ENCODE measurements at regions not wholly inside any gene's neighbourhood (a gene's known extent, or its start where the extent isn't known, plus 50 kb on each side); places are given as distances from the start of the nearest gene placed in this dataset.

GRCh38 chr1:229751610-229752009, 125.6 kb downstream of the URB2 start:
- no peak for DNase-seq (ENCODE audit: low read depth)

GRCh38 chr1:229752679-229753078, 126.6 kb downstream of the URB2 start:
- no peak for DNase-seq (ENCODE audit: low read depth)
- no peak overlapping the region for H3K4me3 ChIP-seq (ENCODE audit: low read length)
- no peak for TF ChIP-seq CTCF (IDR thresholded peaks at IDR 0.05; ENCODE audit: insufficient read depth, low read depth, low read length, missing control alignments)

More at GRCh38 chr1:229751610-229752009, 125.6 kb downstream of the URB2 start:
- H3K4me3 ChIP-seq (ENCODE audit: low read length) = no peak overlapping the region
- no peak for TF ChIP-seq CTCF (IDR thresholded peaks at IDR 0.05; ENCODE audit: insufficient read depth, low read depth, low read length, missing control alignments)

GRCh38 chr1:229753764-229754551, 127.9 kb downstream of the URB2 start:
- TF ChIP-seq CTCF (IDR thresholded peaks at IDR 0.05; ENCODE audit: insufficient read depth, low read depth, low read length, missing control alignments) = no peak
- no peak overlapping the region for H3K4me3 ChIP-seq (ENCODE audit: low read length)
- no peak for DNase-seq (ENCODE audit: low read depth)

GRCh38 chr1:229756666-229757065, 130.6 kb downstream of the URB2 start:
- DNase-seq (ENCODE audit: low read depth) = peak; percentile 58
- no peak for TF ChIP-seq CTCF (IDR thresholded peaks at IDR 0.05; ENCODE audit: insufficient read depth, low read depth, low read length, missing control alignments)
- H3K4me3 ChIP-seq (ENCODE audit: low read length) = no peak overlapping the region

- no peak for TF ChIP-seq CTCF (IDR thresholded peaks at IDR 0.05; ENCODE audit: insufficient read depth, low read depth, low read length, missing control alignments)
- DNase-seq (ENCODE audit: low read depth) = no peak
- no peak overlapping the region for H3K4me3 ChIP-seq (ENCODE audit: low read length)
Measured at GRCh38 chr1:229757226-229757625, 131.2 kb downstream of the URB2 start.

- DNase-seq (ENCODE audit: low read depth) = no peak
- no peak overlapping the region for H3K4me3 ChIP-seq (ENCODE audit: low read length)
- no peak for TF ChIP-seq CTCF (IDR thresholded peaks at IDR 0.05; ENCODE audit: insufficient read depth, low read depth, low read length, missing control alignments)
Measured at GRCh38 chr1:229758101-229759036, 132.3 kb downstream of the URB2 start.
